Body of pancreas (tissue), 4 donors: ENCODE measurements at regions not wholly inside any gene's neighbourhood (a gene's known extent, or its start where the extent isn't known, plus 50 kb on each side); places are given as distances from the start of the nearest gene placed in this dataset.

Experiments
- ATAC-seq: fragments of 150-250 bp; one replicate; pipeline ENCODE4 v1.9.1; 2016
- DNase-seq, 4 donors: peaks; one replicate each; pipeline ENCODE4 v3.0.0-alpha.2; 2019
- H3K27ac ChIP-seq, 4 donors: fragments of 200-600 bp; sonication (generic); 1 replicate in 3 of 4; 2 replicates in 1 of 4; pipeline versions ENCODE4 v1.5.1 to v1.6.1; 2016 to 2019; ENCODE audit warnings: mild to moderate bottlenecking in 1 of 4, mixed read lengths in 1 of 4, moderate library complexity in 1 of 4
- H3K27me3 ChIP-seq, 2 donors: fragments of 200-600 bp; sonication (generic); one replicate each; pipeline ENCODE4 v1.6.0; 2016; ENCODE audit warnings: mild to moderate bottlenecking in 1 of 2
- H3K36me3 ChIP-seq, 2 donors: fragments of 200-600 bp; sonication (generic); replicated peaks in 1 of 2; 2 replicates each; pipeline ENCODE4 v1.5.1; 2016; ENCODE audit warnings: low read depth in 2 of 2; ENCODE audit not compliant: insufficient read depth in 1 of 2
- H3K4me1 ChIP-seq: fragments of 200-600 bp; sonication (generic); one replicate; pipeline ENCODE4 v1.6.0; 2016
- H3K4me3 ChIP-seq, 2 donors: fragments of 200-600 bp; sonication (generic); 1 replicate in 1 of 2; 2 replicates in 1 of 2; pipeline ENCODE4 v1.5.1; 2016 to 2019
- H3K9me3 ChIP-seq, 3 donors: fragments of 200-600 bp; sonication (generic); 1 replicate in 2 of 3; 2 replicates in 1 of 3; pipeline ENCODE4 v1.5.1; 2016
- POLR2A ChIP-seq, 3 donors: fragments of 450-650 bp; IDR thresholded peaks; one replicate each; pipeline ENCODE4 v1.6.1; 2016; ENCODE audit warnings: antibody characterized with exemption in 3 of 3, mild to moderate bottlenecking in 2 of 3
- WGBS, 2 donors: methylation state at CpG; one replicate each; pipeline ENCODE4 v1.1.5; 2017; 5-methylcytosine and 5-hydroxymethylcytosine counted together
- intact Hi-C: fragments of 100-400 bp; cut with DNase I; formaldehyde crosslinking; loops from one replicate; pipeline ENCODE4 v1.15.1; 2023
- TF ChIP-seq, protein P1 (sequence below), 7 experiments: fragments of 450-650 bp in 4 of 7; fragments of 200-600 bp in 3 of 7; sonication (generic) in 3 of 7; IDR thresholded peaks; one replicate each; pipeline ENCODE4 v1.5.1; 2016 to 2019; ENCODE audit warnings: antibody characterized with exemption in 7 of 7

GRCh38 chr9:75797085-75797580 lies 93.3 kb upstream of the PCSK5 start:
- Histone ChIP-seq H3K9me3 (no peaks in the 10 kb centered on the region), H3K36me3 (no peaks in the 10 kb centered on the region), H3K4me1 (no peaks in the 10 kb centered on the region), H3K27ac (no peak overlapping the region), H3K27me3 (no peaks in the 10 kb centered on the region), H3K4me3 (no peak overlapping the region)
- TF ChIP-seq, protein P1, sequence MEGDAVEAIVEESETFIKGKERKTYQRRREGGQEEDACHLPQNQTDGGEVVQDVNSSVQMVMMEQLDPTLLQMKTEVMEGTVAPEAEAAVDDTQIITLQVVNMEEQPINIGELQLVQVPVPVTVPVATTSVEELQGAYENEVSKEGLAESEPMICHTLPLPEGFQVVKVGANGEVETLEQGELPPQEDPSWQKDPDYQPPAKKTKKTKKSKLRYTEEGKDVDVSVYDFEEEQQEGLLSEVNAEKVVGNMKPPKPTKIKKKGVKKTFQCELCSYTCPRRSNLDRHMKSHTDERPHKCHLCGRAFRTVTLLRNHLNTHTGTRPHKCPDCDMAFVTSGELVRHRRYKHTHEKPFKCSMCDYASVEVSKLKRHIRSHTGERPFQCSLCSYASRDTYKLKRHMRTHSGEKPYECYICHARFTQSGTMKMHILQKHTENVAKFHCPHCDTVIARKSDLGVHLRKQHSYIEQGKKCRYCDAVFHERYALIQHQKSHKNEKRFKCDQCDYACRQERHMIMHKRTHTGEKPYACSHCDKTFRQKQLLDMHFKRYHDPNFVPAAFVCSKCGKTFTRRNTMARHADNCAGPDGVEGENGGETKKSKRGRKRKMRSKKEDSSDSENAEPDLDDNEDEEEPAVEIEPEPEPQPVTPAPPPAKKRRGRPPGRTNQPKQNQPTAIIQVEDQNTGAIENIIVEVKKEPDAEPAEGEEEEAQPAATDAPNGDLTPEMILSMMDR (IDR thresholded peaks at IDR 0.05) = no peak
- no peak for TF ChIP-seq POLR2A (IDR thresholded peaks at IDR 0.05)
- ATAC-seq = no peak
- intact Hi-C loops = no loop called here
- WGBS, 2 donors = 63 to 72% methylated on average over 2 of the region's 2 CpGs
- no peak for DNase-seq

GRCh38 chr9:75798505-75798904 lies 92.0 kb upstream of the PCSK5 start:
- ATAC-seq (no peak), DNase-seq (no peak)
- whole genome bisulfite sequencing, 2 donors = 76 to 81% methylated on average over 1 of the region's 1 CpG
- intact Hi-C loops = no loop called here
- Histone ChIP-seq H3K4me1 (no peaks in the 10 kb centered on the region), H3K4me3 (no peak overlapping the region), H3K9me3 (no peaks in the 10 kb centered on the region), H3K27ac (no peak overlapping the region), H3K27me3 (no peaks in the 10 kb centered on the region), H3K36me3 (no peaks in the 10 kb centered on the region)
- TF ChIP-seq, protein P1 (IDR thresholded peaks at IDR 0.05) = no peak
- no peak for TF ChIP-seq POLR2A (IDR thresholded peaks at IDR 0.05)

DNA sequence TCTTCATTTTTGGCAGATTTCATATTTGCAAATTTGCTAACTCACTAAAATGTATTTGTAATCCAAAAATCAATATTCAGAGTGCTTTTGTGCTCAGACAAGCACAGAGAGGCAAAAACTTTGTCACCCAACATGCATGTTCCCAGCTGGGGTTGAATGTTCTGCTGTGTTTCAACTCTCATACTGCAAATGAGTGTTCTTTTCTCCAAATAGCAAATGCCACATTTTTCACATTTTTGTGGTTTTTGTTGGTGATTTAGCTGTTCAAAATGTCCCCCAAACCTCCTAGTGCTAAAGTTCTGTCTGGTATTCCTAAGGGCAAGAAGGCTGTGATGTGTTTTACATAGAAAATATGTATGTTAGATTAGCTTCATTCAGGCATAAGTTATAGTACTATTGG lies 87.3 kb upstream of the PCSK5 start:
- Histone ChIP-seq H3K4me3 (no peak overlapping the region), H3K36me3 (no peaks in the 10 kb centered on the region), H3K27me3 (no peaks in the 10 kb centered on the region), H3K4me1 (no peaks in the 10 kb centered on the region), H3K9me3 (no peaks in the 10 kb centered on the region), H3K27ac (no peak overlapping the region)
- intact Hi-C loops = no loop called here
- TF ChIP-seq, protein P1 (IDR thresholded peaks at IDR 0.05) = no peak
- no peak for TF ChIP-seq POLR2A (IDR thresholded peaks at IDR 0.05)
- ATAC-seq (peak; percentile 15), DNase-seq (peak in 1 of 4 donors; percentile 3)

- no peak overlapping the region for H3K4me3 ChIP-seq
- no peaks in the 10 kb centered on the region for H3K36me3 ChIP-seq
- ATAC-seq (peak; percentile 35), DNase-seq (no peak)
- intact Hi-C loops = no loop called here
- 10 to 12% methylated on average over 2 of the region's 2 CpGs for WGBS, 2 donors
- H3K4me1 ChIP-seq = no peaks in the 10 kb centered on the region
- no peak for TF ChIP-seq POLR2A (IDR thresholded peaks at IDR 0.05)
- TF ChIP-seq, protein P1 (IDR thresholded peaks at IDR 0.05) = no peak
- no peaks in the 10 kb centered on the region for H3K9me3 ChIP-seq
- no peak overlapping the region for H3K27ac ChIP-seq
- no peaks in the 10 kb centered on the region for H3K27me3 ChIP-seq
Measured at GRCh38 chr9:75810063-75810462, 80.4 kb upstream of the PCSK5 start.

- H3K4me3 ChIP-seq = no peak overlapping the region
- H3K4me1 ChIP-seq = no peaks in the 10 kb centered on the region
- no peak for TF ChIP-seq POLR2A (IDR thresholded peaks at IDR 0.05)
- TF ChIP-seq, protein P1 (IDR thresholded peaks at IDR 0.05) = no peak
- H3K9me3 ChIP-seq = no peaks in the 10 kb centered on the region
- ATAC-seq (no peak), DNase-seq (no peak)
- H3K27ac ChIP-seq = no peak overlapping the region
- intact Hi-C loops = no loop called here
- no peaks in the 10 kb centered on the region for H3K27me3 ChIP-seq
- no peaks in the 10 kb centered on the region for H3K36me3 ChIP-seq
Measured at GRCh38 chr9:75811692-75812091, 78.8 kb upstream of the PCSK5 start.
